Panc1 (cell line): ENCODE measurements at regions not wholly inside any gene's neighbourhood (a gene's known extent, or its start where the extent isn't known, plus 50 kb on each side); places are given as distances from the start of the nearest gene placed in this dataset.

Source experiments
- ATAC-seq: fragments of 200-7000 bp; cut with Tn5 transposase; 2 replicates; pipeline ENCODE4 v1.9.1; 2020; ENCODE audit warnings: mild to moderate bottlenecking, moderate library complexity
- BruUV-seq: library from RNA; stranded (reverse); fragments of 400-500 nt; replicated peaks from 2 replicates; lab custom pipeline; 2021; lab: Mats Ljungman, UMichigan
- CTCF ChIA-PET: fragments of 300-600 bp; sonication (Branson Sonifier 250); formaldehyde crosslinking; loops from one replicate; lab custom pipeline; 2022; ENCODE audit warnings: antibody characterized with exemption; lab: Charles Lee
- POLR2A ChIA-PET: fragments of 300-600 bp; sonication (Branson Sonifier 250); formaldehyde crosslinking; loops from one replicate; lab custom pipeline; 2022; ENCODE audit warnings: antibody characterized with exemption; lab: Charles Lee
- DNase-seq: peaks from one replicate; pipeline ENCODE4 v3.0.0-alpha.2; 2010; ENCODE audit warnings: low read depth, low spot score
- H3K27ac ChIP-seq: 2 replicates; pipeline ENCODE4 v1.5.1; 2011; ENCODE audit warnings: mild to moderate bottlenecking, low read length, inconsistent platforms
- H3K27me3 ChIP-seq: fragments of 200-500 bp; sonication (Bioruptor generic); 2 replicates; pipeline ENCODE4 v1.6.0; 2014; ENCODE audit warnings: low read length, inconsistent platforms; ENCODE audit not compliant: control insufficient read depth, insufficient read depth
- H3K36me3 ChIP-seq: fragments of 200-500 bp; sonication (Bioruptor generic); 2 replicates; pipeline ENCODE4 v1.5.1; 2014; ENCODE audit warnings: inconsistent platforms, mild to moderate bottlenecking, low read length, moderate library complexity; ENCODE audit not compliant: control insufficient read depth, insufficient read depth
- H3K4me1 ChIP-seq: 2 replicates; pipeline ENCODE4 v1.5.1; 2011; ENCODE audit warnings: inconsistent platforms, mild to moderate bottlenecking, low read length, moderate library complexity; ENCODE audit not compliant: control insufficient read depth, insufficient read depth
- H3K4me3 ChIP-seq, 2 experiments: 2 replicates each; pipeline ENCODE4 v1.5.1; 2011 to 2012; ENCODE audit warnings: low read depth in 2 of 2, low read length in 2 of 2, mild to moderate bottlenecking in 2 of 2, inconsistent platforms in 1 of 2, moderate library complexity in 1 of 2
- H3K9me3 ChIP-seq: fragments of 200-500 bp; sonication (Bioruptor generic); 2 replicates; pipeline ENCODE4 v1.5.1; 2014; ENCODE audit warnings: low read depth, mild to moderate bottlenecking, inconsistent platforms, low read length, moderate library complexity; ENCODE audit not compliant: control insufficient read depth, insufficient read depth
- POLR2AphosphoS5 ChIP-seq: IDR thresholded peaks from 2 replicates; pipeline ENCODE4 v1.6.1; 2012; ENCODE audit warnings: mild to moderate bottlenecking, low read depth, low read length, moderate library complexity
- REST ChIP-seq, 2 experiments: IDR thresholded peaks; 2 replicates each; pipeline ENCODE4 v1.6.1; 2011 to 2012; ENCODE audit warnings: low read depth in 2 of 2, control low read depth in 1 of 2, low read length in 1 of 2, mild to moderate bottlenecking in 1 of 2, moderate library complexity in 1 of 2; ENCODE audit not compliant: insufficient read depth in 1 of 2
- SIN3A ChIP-seq: IDR thresholded peaks from 2 replicates; pipeline ENCODE4 v1.6.1; 2012; ENCODE audit warnings: low read depth, mild to moderate bottlenecking, low read length, moderate library complexity, borderline replicate concordance; ENCODE audit not compliant: insufficient read depth
- TCF7L2 ChIP-seq: IDR thresholded peaks from 2 replicates; pipeline ENCODE4 v1.6.1; 2011; ENCODE audit warnings: mild to moderate bottlenecking, low read depth, low read length, inconsistent platforms
- in situ Hi-C: cut with HindIII; loops from 2 replicates; pipeline ENCODE4 v1.10.0; 2016; ENCODE audit warnings: low sequenced_read_pairs, low pct_unique_long_range_greater_than_20kb
- intact Hi-C: fragments of 100-400 bp; cut with micrococcal nuclease; formaldehyde crosslinking; loops from one replicate; pipeline ENCODE4 v1.10.0; 2022; ENCODE audit not compliant: unreplicated experiment
- TF ChIP-seq, protein P1 (sequence below): fragments of 450-650 bp; IDR thresholded peaks from 2 replicates; pipeline ENCODE4 v1.5.1; 2017; ENCODE audit warnings: mild to moderate bottlenecking

- TF ChIP-seq POLR2AphosphoS5: no peak
- TF ChIP-seq REST (IDR thresholded peaks at IDR 0.05; ENCODE audit: insufficient read depth in 1 of 2, low read depth in 2 of 2, low read length in 1 of 2): no peak
- TF ChIP-seq, protein P1, sequence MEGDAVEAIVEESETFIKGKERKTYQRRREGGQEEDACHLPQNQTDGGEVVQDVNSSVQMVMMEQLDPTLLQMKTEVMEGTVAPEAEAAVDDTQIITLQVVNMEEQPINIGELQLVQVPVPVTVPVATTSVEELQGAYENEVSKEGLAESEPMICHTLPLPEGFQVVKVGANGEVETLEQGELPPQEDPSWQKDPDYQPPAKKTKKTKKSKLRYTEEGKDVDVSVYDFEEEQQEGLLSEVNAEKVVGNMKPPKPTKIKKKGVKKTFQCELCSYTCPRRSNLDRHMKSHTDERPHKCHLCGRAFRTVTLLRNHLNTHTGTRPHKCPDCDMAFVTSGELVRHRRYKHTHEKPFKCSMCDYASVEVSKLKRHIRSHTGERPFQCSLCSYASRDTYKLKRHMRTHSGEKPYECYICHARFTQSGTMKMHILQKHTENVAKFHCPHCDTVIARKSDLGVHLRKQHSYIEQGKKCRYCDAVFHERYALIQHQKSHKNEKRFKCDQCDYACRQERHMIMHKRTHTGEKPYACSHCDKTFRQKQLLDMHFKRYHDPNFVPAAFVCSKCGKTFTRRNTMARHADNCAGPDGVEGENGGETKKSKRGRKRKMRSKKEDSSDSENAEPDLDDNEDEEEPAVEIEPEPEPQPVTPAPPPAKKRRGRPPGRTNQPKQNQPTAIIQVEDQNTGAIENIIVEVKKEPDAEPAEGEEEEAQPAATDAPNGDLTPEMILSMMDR: no peak
- TF ChIP-seq TCF7L2: no peak
- no peak for TF ChIP-seq SIN3A
- ChIA-PET POLR2A (interaction anchor here (0.7 kb wide), 1 partner anchor 906 kb away, joined by 5 read pairs; no protein-coding TSS in a partner anchor), CTCF (no interaction called here)
- intact Hi-C loops (no loop called here), in situ Hi-C loops (no loop called here)
- Histone ChIP-seq H3K9me3 (no peaks in the 10 kb centered on the region), H3K27ac (no peak overlapping the region), H3K4me3 (no peak overlapping the region), H3K27me3 (peaks cover 22% of the 10 kb centered on the region), H3K4me1 (no peaks in the 10 kb centered on the region), H3K36me3 (no peaks in the 10 kb centered on the region)
- BruUV-seq: no TSS peak
- ATAC-seq (no peak), DNase-seq (no peak)
Observed at GRCh38 chr18:78831603-78832002, 148.0 kb upstream of the SALL3 start.

- in situ Hi-C loops: no loop called here
- DNase-seq (no peak), ATAC-seq (no peak)
- CTCF ChIA-PET: no interaction called here
- TF ChIP-seq SIN3A (no peak), POLR2AphosphoS5 (no peak), TCF7L2 (no peak), REST (IDR thresholded peaks at IDR 0.05; ENCODE audit: insufficient read depth in 1 of 2, low read depth in 2 of 2, low read length in 1 of 2) (no peak)
- TF ChIP-seq, protein P1: no peak
- H3K9me3 ChIP-seq: no peaks in the 10 kb centered on the region
- no peak overlapping the region for H3K4me3 ChIP-seq
- intact Hi-C loops: no loop called here
- no peaks in the 10 kb centered on the region for H3K4me1 ChIP-seq
- peaks cover 11% of the 10 kb centered on the region; the same call in 1 of the 2 replicates for H3K27me3 ChIP-seq
- H3K36me3 ChIP-seq: no peaks in the 10 kb centered on the region
- POLR2A ChIA-PET: no interaction called here
- no peak overlapping the region for H3K27ac ChIP-seq
- BruUV-seq: no TSS peak
Observed at GRCh38 chr18:78833833-78834232, 145.8 kb upstream of the SALL3 start.
